ENCODE measurements at regions not wholly inside any gene's neighbourhood (a gene's known extent, or its start where the extent isn't known, plus 50 kb on each side); places are given as distances from the start of the nearest gene placed in this dataset.
"Not testable (repeated sequence)": the region's sequence is repeated elsewhere in the genome, so short reads cannot be mapped to it uniquely, and the experiment has no call there.

DNA sequence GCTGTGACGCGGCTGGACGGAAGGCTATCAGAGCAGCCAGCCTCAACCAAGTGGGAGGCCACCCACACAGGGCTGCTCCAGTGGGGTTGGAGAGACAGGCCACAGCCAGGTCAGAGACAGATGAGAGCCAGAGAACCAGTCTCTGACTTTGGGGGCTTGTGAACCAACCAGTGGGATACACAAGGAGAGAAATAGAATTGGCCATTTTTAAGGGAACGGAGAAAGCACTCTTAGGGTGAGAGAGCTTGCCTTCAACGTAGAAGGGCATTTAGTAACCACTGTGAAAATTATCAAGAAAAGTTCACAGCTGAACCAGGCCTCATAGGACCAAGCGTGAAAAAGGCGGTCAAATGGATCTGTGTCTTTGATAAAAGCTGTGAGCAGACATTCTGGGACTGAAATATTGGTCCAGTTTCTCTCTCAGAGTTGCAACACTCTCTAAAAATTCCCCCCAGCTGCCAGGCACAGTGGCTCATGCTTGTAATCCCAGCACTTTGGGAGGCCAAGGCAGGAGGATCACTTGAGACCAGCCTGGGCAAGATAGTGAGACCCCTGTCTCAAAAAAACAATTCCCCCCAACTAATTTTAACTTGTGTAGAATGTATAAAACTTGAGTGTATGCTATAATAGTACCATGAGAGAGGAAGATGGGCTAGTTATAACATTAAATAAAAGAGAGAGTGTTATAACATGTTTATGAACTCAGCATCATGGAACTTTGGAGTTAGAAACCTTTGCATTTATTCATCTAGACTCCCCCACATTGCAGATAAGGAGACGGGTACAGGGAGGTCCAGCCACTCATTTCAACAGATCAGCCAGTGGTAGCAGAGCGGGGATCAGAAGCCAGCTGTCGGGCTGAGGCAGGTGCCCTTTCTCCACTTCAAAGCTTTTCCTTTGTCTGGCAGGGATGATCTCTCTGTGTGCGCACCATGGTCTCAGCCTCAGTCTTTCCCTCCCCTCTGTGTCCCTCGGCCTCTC, 132.2 kb downstream of the NPIPB11 start:
- not testable (repeated sequence) for DNase-seq (ENCODE audit: low read depth)

- peak; percentile 62 for DNase-seq (ENCODE audit: low read depth)
Observed at GRCh38 chr16:29273298-29274054, 133.0 kb downstream of the NPIPB11 start.

DNA sequence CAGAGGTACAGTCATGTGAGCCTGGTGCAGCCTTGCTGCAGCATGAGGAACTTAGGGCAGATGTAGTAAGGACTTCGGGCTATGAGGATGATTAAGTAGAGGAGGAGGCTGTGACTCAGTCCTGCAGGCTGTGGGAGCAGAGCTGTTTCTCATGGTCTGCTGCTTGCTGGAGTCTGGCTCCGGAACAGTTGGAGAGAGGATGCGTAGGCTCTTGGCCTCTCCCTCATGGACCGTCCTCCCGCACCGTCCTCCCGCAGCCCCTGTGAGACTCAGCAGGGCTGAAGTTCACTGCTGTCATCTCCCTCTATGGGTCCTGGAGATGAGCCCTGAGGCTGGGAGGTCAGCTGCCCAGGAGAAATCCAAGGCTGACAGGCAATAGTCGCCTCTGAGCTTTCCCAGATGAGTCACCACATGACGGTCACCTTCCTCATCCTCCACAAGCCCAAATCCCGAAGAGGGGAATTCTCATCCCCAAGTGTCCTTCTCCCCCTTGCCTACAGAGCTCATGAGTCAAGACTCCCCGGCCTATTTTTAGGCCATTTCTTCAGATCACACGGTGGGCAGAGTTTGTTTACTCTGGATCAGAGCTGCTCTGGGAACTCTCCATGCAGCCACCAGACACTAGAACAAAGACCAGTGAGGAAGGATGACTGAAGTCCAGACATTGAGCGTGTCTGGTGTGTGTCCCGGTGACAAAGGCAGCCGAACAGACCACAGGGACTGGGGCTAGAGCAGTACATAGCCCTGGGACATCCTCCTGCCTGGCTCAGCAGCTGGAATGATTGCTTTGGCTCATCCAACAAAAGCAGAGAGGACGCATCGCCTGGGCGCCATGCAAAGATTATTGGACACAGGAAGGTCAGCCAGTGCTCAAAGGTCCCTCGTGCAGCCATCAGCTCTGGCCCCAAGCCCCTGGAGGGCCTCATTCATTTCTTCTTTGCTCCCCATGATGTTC, 134.5 kb downstream of the NPIPB11 start:
- peak; percentile 92 for DNase-seq (ENCODE audit: low read depth)

DNA sequence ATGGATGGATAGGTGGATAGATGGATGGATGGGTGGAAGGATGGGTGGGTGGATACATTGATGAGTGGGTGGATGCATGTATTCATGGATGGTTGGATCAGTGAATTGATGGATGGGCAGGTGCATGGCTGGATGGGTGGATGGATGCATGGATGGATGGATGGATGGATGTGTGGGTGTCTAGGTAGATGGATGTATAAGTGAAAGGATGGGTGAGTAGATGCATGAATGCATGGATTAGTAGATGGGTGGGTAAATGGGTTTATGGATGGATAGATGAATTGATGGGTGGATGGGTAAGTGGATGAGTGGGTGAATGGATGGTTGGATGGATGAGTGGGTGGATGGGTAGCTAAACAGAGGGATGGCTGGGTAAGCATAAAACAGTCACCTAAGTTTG, 135.6 kb downstream of the NPIPB11 start:
- DNase-seq (ENCODE audit: low read depth) = not testable (repeated sequence)

DNA sequence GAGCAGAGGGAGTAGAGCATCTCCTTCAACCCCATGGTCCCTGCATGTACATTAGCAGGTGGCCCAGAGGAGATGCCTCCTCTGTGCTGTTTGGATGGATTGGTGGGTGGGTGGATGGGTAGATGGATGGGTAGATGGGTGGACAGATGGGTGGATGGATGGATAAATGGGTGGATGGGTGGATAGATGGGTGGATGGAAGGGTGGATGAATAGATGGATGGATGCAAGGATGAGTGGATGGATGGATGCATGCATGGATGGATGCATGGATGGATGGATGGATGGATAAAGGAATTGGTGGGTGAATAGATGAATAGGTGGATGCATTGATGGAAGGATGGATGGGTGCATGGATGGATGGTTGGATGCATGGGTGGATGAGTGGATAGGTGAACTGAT, 136.5 kb downstream of the NPIPB11 start:
- DNase-seq (ENCODE audit: low read depth) = not testable (repeated sequence)

- DNase-seq (ENCODE audit: low read depth) = peak; percentile 86
Observed at GRCh38 chr16:29269192-29269811, 137.2 kb downstream of the NPIPB11 start.

DNA sequence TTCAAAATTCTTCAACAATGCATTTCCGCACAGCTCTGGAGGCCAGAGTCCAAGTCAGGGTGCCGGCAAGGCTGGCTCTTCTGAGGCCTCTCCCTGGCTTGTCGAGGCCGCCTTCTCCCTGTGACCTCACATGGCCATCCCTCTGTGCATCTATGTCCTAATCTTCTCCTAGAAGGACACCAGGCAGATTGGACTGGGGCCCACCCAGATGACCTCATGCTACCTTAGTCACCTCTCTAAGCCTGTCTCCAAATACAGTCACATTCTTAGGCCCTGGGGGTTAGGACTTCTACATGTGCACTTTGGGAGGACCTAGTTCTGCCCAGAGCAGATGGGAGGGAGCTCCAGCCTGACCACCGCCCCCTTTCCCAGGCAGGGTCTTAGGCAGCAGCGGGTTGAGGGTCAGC, 137.7 kb downstream of the NPIPB11 start:
- peak; percentile 80 for DNase-seq (ENCODE audit: low read depth)

GRCh38 chr16:29268348-29268747, 138.2 kb downstream of the NPIPB11 start:
- DNase-seq (ENCODE audit: low read depth) = not testable (repeated sequence)

- not testable (repeated sequence) for DNase-seq (ENCODE audit: low read depth)
Observed at GRCh38 chr16:29267891-29268290, 138.6 kb downstream of the NPIPB11 start.

DNA sequence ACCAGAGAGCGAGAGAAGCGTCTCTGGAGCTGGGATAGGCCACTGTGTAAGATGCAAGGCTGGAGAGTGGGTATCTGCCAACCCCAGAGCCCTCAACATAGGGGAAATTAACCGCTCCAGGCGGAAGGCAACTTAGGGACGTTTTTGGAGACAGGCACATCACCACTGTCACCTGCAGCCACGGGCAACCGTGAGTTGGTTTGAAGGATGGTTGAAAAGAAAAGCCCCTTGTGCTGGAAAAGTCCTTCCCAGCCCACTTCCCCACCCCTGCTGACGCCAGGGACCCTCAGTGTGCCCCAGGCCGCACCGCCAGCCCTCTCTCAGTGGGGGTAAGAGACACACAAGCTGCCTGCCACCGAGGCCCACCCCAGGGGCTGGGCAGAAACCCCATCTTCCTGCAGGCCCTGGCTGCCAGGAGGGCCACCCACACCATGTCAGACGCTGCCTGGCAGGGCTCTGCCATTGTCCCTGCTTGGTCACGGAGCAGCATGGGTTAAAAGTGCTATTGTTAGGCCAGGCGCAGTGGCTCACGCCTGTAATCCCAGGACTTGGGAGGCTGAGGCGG, 139.4 kb downstream of the NPIPB11 start:
- DNase-seq (ENCODE audit: low read depth) = not testable (repeated sequence)

DNA sequence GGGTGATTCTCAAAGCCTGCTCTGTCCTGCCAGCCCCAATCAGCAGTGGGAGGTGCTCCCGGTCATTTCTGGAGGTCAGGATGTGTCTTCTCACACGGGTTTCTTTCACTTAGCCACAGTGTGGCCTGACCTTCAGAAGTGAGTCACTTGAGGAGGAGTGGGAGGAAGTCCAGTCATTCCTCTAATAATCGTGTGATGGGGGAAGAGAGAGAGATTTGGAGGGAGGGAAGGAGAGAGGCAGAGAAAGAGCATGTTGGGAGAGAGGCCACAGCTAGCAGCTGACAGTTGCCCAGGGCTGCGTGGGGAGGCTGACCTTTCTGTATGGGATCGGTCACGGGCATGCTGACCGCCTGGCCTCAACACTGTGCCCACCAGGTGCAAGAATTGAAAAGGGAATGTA, 139.9 kb downstream of the NPIPB11 start:
- peak; percentile 84 for DNase-seq (ENCODE audit: low read depth)

DNA sequence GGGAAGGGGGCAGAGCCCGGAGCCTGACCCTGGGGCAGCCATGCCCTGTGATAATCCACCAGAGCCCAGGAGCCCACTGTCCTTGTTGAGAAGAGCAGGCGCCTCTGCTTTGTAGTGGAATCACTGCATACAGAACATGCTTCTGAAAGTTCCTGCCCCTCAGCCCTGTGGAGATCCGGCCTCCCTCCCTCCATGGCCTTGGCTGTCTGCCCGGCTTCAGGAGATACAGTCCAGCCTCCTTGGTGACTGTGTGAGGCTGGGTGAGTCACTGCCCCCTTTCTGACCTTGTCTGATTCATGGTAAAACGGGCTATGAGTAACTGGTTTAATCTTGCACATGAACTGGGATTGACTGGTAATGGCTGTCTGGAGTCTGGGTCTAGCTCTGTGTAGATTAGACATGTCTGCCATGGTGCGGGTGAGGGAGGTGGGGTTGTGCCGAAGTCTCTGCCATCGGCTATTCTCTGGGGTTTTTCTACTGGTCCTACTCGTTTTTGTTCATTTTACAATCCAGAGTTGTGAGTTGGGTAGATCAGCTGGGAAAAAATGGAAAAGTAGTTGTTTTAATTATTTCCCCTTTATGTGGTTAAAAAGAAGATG, 141.2 kb downstream of the NPIPB11 start:
- peak; percentile 95 for DNase-seq (ENCODE audit: low read depth)

- DNase-seq (ENCODE audit: low read depth) = not testable (repeated sequence)
Observed at GRCh38 chr16:29264080-29264837, 142.3 kb downstream of the NPIPB11 start.

DNA sequence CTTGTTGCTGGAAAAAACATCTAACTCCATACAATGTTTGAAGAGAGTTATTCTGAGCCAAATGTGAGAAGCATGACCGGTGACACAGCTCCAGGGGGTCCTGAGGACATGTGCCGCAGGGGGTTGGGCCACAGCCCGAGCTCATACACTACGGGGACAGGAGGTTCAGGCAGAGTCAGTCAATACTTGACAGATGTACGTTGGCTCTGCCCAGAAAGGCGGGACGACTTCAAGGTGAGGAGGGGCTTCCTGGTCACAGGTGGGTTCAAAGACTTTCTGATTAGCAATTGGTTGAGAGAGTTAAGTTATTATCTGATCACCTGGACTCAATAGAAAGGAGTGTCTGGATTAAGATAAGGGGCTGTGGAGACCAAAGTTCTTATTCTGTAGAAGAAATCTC, 143.8 kb downstream of the NPIPB11 start:
- DNase-seq (ENCODE audit: low read depth) = not testable (repeated sequence)

GRCh38 chr16:29261427-29262248, 144.9 kb downstream of the NPIPB11 start:
- peak; percentile 34 for DNase-seq (ENCODE audit: low read depth)

DNA sequence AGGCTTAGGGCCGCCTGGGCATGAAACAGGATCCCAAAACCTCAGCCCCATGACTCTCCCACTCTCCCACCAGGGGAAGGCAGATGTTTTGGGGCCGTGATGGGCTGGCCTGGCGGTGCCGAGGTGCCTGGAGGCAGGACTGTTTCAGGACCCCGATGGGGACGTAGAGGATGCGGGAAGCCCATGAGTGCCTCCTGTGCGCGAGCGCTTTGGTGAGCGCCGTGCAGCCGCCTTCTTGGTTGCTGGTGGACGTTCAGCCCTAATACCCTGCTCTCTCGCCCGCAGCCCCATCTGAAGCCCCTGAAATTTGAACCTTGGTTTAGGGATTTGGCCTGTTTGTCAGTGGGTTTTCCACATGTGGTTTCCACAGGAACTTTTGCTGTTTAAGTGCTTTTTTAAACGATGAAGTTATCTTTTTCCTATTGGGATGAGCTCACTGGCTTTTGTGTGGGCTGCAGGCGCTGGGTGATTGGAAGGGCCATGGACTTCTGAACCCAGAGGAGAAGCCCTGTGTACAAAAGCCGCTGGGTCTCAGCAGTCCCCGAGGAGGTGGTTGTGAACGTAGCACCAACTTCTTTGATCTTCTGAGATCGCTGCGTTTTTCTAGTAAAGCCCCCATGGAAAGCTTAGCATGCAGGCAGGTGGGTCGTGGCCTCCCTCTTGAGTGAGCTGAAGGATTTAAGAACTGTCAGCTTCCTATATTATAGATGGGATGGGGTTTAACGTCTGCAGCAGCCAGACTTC, 145.7 kb downstream of the NPIPB11 start:
- DNase-seq (ENCODE audit: low read depth) = not testable (repeated sequence)

DNA sequence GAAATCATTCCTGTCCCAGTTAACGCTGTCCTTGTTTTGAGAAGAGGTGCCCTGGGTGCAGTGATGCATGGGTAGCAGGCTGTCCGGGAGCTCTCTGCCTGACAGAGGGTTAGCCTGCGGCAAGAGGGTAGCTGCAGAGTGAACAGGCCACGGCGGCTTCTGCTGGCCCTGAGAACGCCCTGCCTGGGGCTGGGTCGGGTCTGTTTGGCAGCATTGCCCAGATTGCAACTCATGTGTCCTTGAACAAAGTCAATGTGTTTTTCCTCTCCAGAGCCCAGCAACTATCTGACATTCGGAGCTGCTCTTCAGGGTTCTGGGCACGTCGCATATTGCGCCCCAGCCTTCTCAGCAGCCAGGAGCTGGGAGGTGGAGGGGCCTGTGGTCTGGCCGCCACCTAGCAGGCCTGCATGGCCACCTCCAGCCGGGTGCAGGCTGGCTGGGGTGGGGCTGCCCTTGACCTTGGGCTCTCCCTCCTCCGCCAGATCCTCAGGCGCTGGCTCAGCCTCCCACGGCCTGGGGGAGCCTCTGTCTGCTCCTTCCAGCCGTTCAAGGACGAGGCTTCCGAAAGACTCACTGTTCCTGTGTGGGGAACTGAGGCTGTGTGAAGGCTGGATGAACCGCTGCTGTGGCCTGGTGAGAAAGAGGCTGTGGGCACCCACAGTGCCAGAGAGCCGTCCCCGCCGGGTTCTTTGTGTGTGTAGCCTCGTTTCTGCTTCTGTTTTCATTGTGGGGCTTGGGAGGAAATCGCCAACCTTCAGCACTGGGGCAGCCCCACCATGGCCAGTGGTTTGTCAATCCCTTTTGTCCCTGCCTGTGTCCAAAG, 146.7 kb downstream of the NPIPB11 start:
- DNase-seq (ENCODE audit: low read depth) = not testable (repeated sequence)

Measured in ELR (cell line).